Mononuclear cell (primary cell): ENCODE measurements at regions not wholly inside any gene's neighbourhood (a gene's known extent, or its start where the extent isn't known, plus 50 kb on each side); places are given as distances from the start of the nearest gene placed in this dataset.
"Not testable (repeated sequence)": the region's sequence is repeated elsewhere in the genome, so short reads cannot be mapped to it uniquely, and the experiment has no call there.

Source experiments
- H3K27me3 ChIP-seq: 2 replicates; pipeline ENCODE4 v1.6.0; 2011; ENCODE audit warnings: low read length, control low read depth; ENCODE audit not compliant: insufficient read depth
- H3K4me1 ChIP-seq: 2 replicates; pipeline ENCODE4 v1.5.1; 2011; ENCODE audit warnings: mild to moderate bottlenecking, low read length, control low read depth; ENCODE audit not compliant: insufficient read depth
- H3K4me3 ChIP-seq: 2 replicates; pipeline ENCODE4 v1.5.1; 2011; ENCODE audit warnings: mild to moderate bottlenecking, low read length, moderate library complexity
- H3K9me3 ChIP-seq: 2 replicates; pipeline ENCODE4 v1.5.1; 2011; ENCODE audit warnings: low read depth, mild to moderate bottlenecking, control low read depth, low read length

DNA sequence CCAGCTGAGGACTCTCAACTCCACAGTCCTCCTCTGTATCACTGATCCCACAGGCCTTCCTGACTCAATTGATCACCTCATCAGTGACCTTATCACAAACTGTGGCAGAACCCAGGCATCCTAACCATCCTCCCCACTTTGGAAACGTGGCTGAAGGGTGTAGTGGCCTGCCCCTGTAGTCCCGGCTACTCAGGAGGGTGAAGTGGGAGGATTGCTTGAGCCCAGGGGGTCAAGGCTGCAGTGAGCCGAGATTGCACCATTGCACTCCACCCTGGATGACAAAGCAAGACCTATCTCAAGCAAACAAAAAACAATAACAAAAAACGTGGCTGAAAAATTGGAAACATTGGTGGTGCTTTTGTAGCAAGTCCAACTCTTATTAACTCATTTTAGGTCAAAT lies 203.4 kb upstream of the ZNF217 start:
- Histone ChIP-seq H3K27me3 (no peaks in the 10 kb centered on the region), H3K4me3 (no peak overlapping the region), H3K9me3 (no peaks in the 10 kb centered on the region)

DNA sequence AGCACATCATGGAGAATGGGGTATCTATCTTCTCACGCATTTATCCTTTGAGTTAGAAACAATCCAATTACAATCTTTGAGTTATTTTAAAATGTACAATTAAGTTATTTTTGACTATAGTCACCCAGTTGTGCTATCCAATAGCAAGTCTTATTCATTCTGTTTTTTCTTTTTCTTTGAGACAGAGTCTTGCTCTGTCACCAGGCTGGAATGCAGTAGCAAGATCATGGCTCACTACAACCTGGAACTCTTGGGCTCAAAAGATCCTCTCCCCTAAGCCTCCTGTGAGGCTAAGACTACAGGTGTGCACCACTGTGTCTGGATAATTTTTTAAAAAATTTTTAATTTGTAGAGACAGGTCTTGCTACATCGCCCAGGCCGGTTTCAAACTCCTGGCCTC lies 201.5 kb upstream of the ZNF217 start:
- Histone ChIP-seq H3K9me3 (no peaks in the 10 kb centered on the region), H3K4me1 (peaks cover 7% of the 10 kb centered on the region), H3K4me3 (no peak overlapping the region), H3K27me3 (no peaks in the 10 kb centered on the region)

More for the DNA sequence above, 203.4 kb upstream of the ZNF217 start:
- H3K4me1 ChIP-seq = no peaks in the 10 kb centered on the region

DNA sequence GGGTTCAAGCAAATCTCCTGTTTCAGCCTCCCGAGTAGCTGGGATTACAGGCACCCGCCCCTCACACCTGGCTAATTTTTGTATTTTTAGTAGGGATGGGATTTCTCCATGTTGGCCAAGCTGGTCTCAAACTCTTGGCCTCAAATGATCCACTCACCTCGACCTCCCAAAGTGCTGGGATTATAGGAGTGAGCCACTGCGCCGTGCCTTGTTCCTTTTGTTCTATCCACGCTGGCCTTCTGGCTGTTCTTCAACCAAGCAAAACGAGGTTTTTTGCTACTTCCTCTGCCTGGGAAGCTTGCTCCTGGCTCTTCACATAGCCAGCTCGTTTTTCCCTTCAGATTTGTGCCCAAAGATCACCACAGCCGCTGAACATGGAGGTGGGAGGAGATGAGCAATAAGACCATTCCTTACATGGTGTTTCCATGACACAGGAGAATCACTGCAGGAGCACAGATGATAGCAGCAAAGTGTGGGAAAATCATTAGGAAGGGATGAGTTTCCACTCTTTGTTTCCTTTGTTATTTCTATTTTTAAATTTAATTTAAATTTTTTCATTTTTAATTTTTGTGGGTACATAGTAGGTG lies 201.0 kb upstream of the ZNF217 start:
- no peaks in the 10 kb centered on the region for H3K9me3 ChIP-seq
- H3K4me3 ChIP-seq = no peak overlapping the region
- H3K4me1 ChIP-seq = peaks cover 7% of the 10 kb centered on the region
- H3K27me3 ChIP-seq = no peaks in the 10 kb centered on the region

DNA sequence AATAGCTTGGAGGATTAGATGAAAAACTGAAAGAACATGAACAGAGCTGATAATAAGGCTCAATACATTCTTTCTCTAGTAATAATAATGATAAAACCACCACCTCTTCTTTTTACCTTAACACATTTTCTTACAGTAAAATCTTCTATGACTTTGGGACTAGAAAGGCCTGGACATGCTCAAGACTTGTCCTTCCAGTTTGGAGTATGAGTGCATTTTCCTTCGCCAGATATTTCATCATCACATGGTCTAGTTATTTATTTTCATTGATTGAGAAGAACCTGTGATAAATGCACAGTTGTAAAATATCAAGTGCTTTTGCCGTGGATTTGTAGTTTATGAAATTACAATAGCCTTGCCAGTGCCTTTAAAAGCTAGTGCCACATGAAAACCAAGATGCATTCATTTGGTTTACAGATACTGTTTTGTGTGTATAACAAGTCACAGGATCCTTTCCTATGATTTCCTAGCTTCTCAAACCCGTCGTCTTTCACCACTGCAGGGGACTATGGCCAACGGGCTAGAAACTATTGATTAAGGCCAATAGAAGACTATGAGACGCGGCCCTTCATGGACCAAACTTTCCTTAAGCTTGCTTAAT lies 200.2 kb upstream of the ZNF217 start:
- H3K27me3 ChIP-seq = no peaks in the 10 kb centered on the region
- H3K4me3 ChIP-seq = no peak overlapping the region
- peaks cover 7% of the 10 kb centered on the region for H3K4me1 ChIP-seq
- H3K9me3 ChIP-seq = no peaks in the 10 kb centered on the region

DNA sequence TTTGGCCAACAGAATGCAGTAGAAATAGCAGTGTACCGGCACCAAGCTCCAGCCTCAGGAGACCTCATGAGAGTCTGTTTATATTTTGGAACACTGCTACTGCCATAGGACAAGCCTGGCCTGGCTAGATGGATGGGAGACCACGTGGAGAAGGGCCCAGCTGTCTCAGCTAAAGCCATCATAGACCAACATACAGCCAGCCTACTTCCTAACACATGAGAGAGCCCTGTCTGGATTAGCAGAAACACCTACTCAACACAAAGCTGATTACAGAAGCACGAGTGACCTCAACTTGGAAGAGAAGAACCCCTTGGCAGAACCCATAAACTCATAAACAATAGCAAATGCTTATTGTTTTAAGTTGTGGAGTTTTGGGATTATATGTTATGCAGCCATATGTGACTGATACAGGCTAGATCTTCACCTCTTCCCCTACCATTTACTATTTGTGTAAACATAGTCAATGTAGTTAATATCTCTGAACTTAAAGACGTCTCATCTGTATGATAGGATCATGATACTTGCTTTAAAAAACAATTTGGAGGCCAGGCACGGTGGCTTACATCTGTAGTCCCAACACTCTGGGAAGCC lies 199.4 kb upstream of the ZNF217 start:
- H3K9me3 ChIP-seq = no peaks in the 10 kb centered on the region
- no peak overlapping the region for H3K4me3 ChIP-seq
- H3K4me1 ChIP-seq = peaks cover 7% of the 10 kb centered on the region
- H3K27me3 ChIP-seq = no peaks in the 10 kb centered on the region

DNA sequence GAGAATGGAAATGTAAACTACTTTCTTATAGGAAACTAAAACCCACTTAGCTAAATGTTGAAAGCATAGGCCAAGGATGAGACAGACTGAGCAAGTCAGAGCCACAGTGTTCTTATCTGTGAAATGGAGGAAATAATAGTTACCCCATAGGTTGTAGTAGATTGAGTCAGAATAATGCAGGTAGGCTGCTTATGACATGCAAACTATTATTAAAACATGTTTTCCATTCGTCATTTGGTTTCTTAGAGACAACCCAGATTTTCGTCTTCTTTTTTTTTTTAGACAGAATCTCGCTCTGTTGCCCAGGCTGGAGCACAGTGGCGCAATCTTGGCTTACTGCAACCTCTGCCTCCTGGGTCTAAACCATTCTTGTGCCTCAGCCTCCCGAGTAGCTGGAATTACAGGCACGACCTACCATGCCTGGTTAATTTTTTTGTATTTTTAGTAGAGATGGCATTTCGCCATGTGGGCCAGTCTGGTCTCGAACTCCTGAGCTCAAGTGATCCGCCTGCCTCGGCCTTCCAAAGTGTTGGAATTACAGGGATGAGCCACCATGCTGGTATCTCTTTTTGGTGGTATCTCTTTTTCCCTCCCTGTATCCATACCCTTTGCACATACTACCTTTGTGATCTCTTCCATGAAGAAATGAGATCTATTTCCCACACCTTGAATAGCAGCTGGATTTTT lies 196.5 kb upstream of the ZNF217 start:
- H3K4me1 ChIP-seq = peaks cover 25% of the 10 kb centered on the region
- no peaks in the 10 kb centered on the region for H3K27me3 ChIP-seq
- no peak overlapping the region for H3K4me3 ChIP-seq
- no peaks in the 10 kb centered on the region for H3K9me3 ChIP-seq

DNA sequence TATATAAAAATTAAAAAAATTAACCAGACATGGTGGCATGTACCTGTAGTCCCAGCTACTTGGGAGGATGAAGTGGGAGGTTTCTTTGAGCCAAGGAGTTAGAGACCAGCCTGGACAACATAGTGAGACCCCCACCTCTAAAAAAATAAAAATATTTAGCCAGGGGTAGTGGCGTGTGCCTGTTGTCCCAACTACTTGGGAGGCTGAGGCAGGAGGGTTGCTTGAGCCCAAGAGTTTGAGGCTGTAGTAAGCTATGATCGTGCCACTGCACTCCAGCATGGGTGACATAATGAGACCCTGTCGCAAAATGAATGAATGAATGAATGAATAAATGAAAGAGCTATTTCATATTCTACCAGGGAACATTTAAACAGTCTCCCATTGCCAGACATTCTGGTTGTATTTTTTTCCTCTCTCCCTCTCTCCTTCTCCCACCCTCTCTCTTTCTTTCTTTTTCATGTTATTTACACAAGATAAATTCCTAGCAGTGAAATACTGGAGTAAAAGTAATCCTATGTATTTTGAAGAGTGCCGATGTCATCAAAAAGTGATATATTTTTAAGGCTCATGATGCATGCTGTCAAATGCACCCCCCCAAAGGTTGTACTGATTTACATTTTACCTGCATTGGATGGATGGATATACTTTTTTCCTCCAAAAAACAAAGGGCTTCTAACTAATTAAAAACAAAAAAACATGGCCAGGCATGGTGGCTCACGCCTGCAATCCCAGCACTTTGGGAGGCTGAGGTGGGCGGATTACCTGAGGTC lies 194.8 kb upstream of the ZNF217 start:
- H3K27me3 ChIP-seq = no peaks in the 10 kb centered on the region
- no peaks in the 10 kb centered on the region for H3K9me3 ChIP-seq
- peaks cover 25% of the 10 kb centered on the region for H3K4me1 ChIP-seq
- H3K4me3 ChIP-seq = no peak overlapping the region

DNA sequence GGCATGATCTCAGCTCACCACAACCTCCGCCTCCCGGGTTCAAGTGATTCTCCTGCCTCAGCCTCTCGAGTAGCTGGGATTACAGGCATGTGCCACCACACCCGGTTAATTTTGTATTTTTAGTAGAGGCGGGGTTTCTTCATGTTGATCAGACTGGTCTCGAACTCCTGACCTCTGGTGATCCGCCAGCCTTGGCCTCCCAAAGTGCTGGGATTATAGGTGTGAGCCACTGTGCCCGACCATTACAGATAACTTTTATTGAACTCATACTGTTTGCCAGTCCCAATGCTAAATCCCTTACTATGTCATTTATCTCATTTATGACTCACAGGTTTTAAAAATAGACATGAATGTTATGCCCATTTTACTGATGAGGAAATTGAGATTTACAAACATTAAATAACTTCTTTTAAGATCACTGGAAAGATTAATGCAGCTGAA lies 193.9 kb upstream of the ZNF217 start:
- not testable (repeated sequence) for H3K9me3 ChIP-seq, H3K27me3 ChIP-seq, H3K4me3 ChIP-seq
- peaks cover 25% of the 10 kb centered on the region for H3K4me1 ChIP-seq

DNA sequence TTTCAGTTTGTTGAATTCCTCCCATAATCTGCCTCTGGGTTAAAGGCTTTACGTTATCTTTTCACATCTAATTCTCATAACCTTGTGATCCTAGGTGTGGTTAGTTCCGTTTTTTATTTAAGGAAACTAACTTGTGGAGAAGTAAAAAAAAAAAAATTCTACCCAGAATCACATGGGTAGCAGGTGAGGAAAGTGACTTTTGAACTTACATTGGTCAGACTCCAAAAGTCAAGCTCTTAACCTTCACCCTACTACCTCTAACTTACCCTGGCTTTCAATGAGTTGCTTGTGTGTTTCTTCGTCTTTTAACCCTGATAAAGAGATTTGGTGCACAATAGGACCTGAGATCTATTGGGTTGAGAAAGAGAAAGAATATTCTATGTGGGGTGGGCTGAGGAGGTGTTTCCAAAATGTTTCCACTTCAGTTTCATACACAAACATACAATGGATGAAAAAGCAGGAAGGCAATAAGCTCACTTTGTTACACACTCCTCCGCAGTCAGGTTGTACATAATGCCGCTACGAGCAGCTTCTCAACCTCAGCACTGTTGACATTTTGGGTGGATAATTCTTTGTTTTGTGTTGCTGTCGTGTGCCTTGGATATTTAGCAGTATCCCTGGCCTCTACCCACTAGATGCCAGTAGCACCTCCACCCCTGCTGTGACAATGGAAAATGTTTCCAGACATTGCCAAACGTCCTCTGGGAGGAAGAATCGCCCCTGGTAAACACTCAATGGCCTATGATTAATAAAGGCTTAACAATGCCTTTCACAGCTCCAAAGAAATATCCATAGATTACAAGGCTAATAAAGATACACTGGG lies 193.0 kb upstream of the ZNF217 start:
- Histone ChIP-seq H3K27me3 (no peaks in the 10 kb centered on the region), H3K4me1 (peaks cover 25% of the 10 kb centered on the region), H3K4me3 (no peak overlapping the region), H3K9me3 (no peaks in the 10 kb centered on the region)

DNA sequence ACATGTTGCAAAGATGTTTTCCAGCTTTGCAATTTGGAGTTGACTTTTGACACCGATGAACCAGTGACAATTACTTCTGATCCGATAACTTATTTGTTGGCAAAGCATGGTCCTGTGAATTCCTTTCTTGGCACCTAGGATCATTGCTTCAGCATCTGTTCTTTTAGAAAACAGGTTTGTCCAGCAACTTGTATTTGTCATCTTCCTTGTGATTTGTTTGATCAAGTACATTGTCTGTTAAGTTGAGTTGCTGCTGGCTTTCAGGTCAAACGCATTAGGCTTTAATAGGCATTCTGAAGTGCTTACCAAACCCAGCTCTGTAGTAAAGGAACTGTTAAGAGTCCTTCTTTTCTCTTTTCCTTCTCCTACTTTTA lies 192.4 kb upstream of the ZNF217 start:
- no peak overlapping the region for H3K4me3 ChIP-seq
- peaks cover 21% of the 10 kb centered on the region for H3K4me1 ChIP-seq
- no peaks in the 10 kb centered on the region for H3K27me3 ChIP-seq

DNA sequence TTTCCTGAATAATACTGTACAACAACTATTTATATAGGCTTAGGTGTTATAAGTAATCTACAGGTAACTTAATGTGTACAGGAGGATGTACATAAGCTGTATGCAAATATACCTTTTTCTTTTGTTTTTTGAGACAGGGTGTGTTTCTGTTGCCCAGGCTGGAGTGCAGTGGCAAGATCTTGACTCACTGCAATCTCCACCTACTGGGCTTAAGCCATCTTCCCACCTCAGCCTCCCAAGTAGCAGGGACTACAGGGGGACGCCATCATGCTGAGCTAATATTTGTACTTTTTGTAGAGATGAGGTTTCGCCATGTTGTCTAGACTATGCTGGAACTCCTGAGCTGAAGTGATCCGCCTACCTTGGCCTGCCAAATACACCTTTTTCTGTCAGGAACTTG lies 191.7 kb upstream of the ZNF217 start:
- Histone ChIP-seq H3K27me3 (no peaks in the 10 kb centered on the region), H3K9me3 (no peaks in the 10 kb centered on the region), H3K4me1 (peaks cover 18% of the 10 kb centered on the region), H3K4me3 (no peak overlapping the region)

More for the DNA sequence above, 192.4 kb upstream of the ZNF217 start:
- H3K9me3 ChIP-seq = no peaks in the 10 kb centered on the region

DNA sequence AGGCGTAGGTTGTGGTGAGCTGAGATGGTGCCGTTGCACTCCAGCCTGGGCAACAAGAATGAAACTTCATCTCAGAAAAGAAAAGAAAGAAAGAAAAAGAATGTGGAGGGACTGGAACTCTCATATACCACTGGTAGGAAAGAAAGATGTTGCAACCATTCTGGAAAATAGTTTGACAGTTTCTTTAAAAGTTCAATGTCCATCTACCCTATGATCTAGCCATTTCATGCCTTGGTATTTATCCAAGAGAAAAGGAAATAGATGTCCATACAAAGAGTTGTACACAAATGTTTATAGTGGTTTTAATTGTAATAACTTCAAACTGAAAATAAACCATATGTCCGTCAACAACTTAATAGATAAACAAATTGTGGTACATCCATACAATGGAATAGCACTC lies 190.1 kb upstream of the ZNF217 start:
- H3K4me1 ChIP-seq = peaks cover 18% of the 10 kb centered on the region
- H3K9me3 ChIP-seq = no peaks in the 10 kb centered on the region
- no peaks in the 10 kb centered on the region for H3K27me3 ChIP-seq
- H3K4me3 ChIP-seq = no peak overlapping the region

DNA sequence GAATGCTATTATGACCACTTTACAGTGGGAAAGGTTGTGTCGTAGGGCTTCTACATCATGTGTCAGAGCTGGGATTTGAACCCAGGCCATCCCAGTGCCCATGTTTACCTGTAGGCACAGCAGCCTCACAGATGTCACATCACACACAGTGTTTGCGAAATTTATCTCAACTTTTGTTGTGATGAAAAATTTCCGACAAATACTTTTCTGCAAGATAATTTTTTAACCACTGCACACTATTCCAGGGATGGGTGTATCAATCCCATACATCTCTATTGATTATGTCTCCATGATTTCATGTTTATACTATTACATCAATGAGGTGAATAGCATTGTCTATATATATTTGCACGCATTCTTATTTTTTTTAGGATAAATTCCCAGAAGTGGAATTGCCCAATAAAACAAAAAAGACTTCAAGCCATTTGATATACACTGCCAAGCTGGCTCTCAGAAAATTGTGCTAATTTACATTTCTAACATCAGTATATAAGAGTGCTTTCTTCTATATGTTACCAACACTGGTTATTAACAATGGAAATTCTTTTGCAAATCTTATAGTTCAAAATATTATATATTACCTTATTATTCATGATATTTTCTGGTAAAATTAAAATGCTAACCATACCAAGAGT lies 189.1 kb upstream of the ZNF217 start:
- no peaks in the 10 kb centered on the region for H3K9me3 ChIP-seq
- H3K4me1 ChIP-seq = peaks cover 18% of the 10 kb centered on the region
- H3K27me3 ChIP-seq = no peaks in the 10 kb centered on the region
- no peak overlapping the region for H3K4me3 ChIP-seq

DNA sequence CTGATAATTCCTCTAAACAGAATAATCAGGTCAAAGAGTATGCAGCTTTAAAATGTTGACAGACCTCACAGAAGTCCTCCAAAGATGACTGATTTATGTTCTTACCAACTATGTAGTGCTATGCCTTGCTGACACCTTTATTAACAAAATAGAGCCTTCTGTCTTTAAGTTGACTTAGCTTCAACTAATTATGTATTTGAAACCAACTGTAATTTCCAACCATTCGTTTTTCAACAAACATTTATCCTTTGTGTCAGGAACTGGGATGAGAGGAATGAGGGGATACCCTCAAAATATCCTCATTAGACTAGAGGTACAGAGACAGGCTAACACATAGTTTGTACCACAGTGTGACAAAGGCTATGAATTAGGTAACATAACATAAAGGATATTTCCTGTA lies 186.2 kb upstream of the ZNF217 start:
- no peaks in the 10 kb centered on the region for H3K27me3 ChIP-seq

More for the DNA sequence above, 186.2 kb upstream of the ZNF217 start:
- Histone ChIP-seq H3K9me3 (no peaks in the 10 kb centered on the region), H3K4me3 (no peak overlapping the region), H3K4me1 (no peaks in the 10 kb centered on the region)
